Stimulated activated naive B cell treated with anti-CD40 and anti-IgM and Interleukin-4, amounts not matched to agents 10 μg/mL and 1 μg/mL and 100 μg/mL, for 72 hours (primary cell): ENCODE measurements at regions not wholly inside any gene's neighbourhood (a gene's known extent, or its start where the extent isn't known, plus 50 kb on each side); places are given as distances from the start of the nearest gene placed in this dataset.

ENCODE experiments used
- ATAC-seq, 2 donors: fragments of 150-1000 bp; cut with Tn5 transposase; replicated peaks; 2 replicates each; pipeline ENCODE4 v1.10.0; 2021; ENCODE audit warnings: moderate library complexity in 1 of 2
- DNase-seq: peaks from one replicate; pipeline ENCODE4 v3.0.0; 2021
- H3K27ac Mint-ChIP-seq: one replicate; pipeline ENCODE4 v1.8.0; 2022; ENCODE audit warnings: mild to moderate bottlenecking, mixed read lengths
- H3K27me3 Mint-ChIP-seq, 2 donors: one replicate each; pipeline ENCODE4 v1.8.0; 2022; ENCODE audit warnings: mixed read lengths in 2 of 2
- H3K36me3 Mint-ChIP-seq, 2 donors: one replicate each; pipeline ENCODE4 v1.8.0; 2022; ENCODE audit warnings: mixed read lengths in 2 of 2, mild to moderate bottlenecking in 1 of 2
- H3K4me1 Mint-ChIP-seq, 2 donors: one replicate each; pipeline ENCODE4 v1.8.0; 2022; ENCODE audit warnings: mixed read lengths in 2 of 2, mild to moderate bottlenecking in 1 of 2
- H3K4me3 Mint-ChIP-seq, 2 donors: one replicate each; pipeline ENCODE4 v1.8.0; 2022; ENCODE audit warnings: mild to moderate bottlenecking in 2 of 2, mixed read lengths in 2 of 2, moderate library complexity in 1 of 2
- H3K9me3 Mint-ChIP-seq, 2 donors: one replicate each; pipeline ENCODE4 v1.8.0; 2022; ENCODE audit warnings: mixed read lengths in 2 of 2, mild to moderate bottlenecking in 1 of 2

GRCh38 chr5:99686538-99686937 lies 757.7 kb upstream of the CHD1 start:
- Mint-ChIP-seq H3K27me3 (no peaks in the 10 kb centered on the region), H3K4me1 (no peaks in the 10 kb centered on the region), H3K36me3 (no peaks in the 10 kb centered on the region), H3K27ac (no peak overlapping the region), H3K9me3 (peaks cover 0 to 2% of the 10 kb centered on the region in 2 donors), H3K4me3 (no peak overlapping the region)
- ATAC-seq = no peak
- DNase-seq = no peak

DNA sequence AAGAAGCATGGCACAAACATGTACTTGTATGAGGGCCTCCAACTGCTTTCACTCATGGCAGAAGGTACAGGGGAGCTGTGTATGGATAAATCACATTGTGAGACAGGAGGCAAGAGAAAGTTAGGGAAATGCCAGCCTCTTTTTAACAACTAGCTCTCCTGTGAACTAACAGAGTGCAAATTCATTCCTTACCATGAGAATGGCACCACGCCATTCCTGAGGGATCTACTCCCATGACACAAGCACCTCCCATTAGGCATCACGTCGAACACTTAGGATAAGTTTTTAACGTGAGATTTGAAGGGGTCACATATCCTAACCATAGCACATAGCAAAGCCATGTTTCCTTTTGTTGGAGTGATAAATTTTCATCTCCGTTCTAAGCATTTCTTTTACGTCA lies 747.2 kb upstream of the CHD1 start:
- H3K36me3 Mint-ChIP-seq = no peaks in the 10 kb centered on the region
- DNase-seq = no peak
- no peak overlapping the region for H3K27ac Mint-ChIP-seq
- H3K9me3 Mint-ChIP-seq = no peaks in the 10 kb centered on the region
- no peak for ATAC-seq
- H3K4me3 Mint-ChIP-seq = no peak overlapping the region
- no peaks in the 10 kb centered on the region for H3K4me1 Mint-ChIP-seq
- no peaks in the 10 kb centered on the region for H3K27me3 Mint-ChIP-seq

GRCh38 chr5:99674101-99674500 lies 745.3 kb upstream of the CHD1 start:
- no peaks in the 10 kb centered on the region for H3K36me3 Mint-ChIP-seq
- no peaks in the 10 kb centered on the region for H3K4me1 Mint-ChIP-seq
- no peaks in the 10 kb centered on the region for H3K27me3 Mint-ChIP-seq
- H3K4me3 Mint-ChIP-seq = no peak overlapping the region
- ATAC-seq (no peak), DNase-seq (no peak)
- H3K27ac Mint-ChIP-seq = no peak overlapping the region
- no peaks in the 10 kb centered on the region for H3K9me3 Mint-ChIP-seq

- H3K27me3 Mint-ChIP-seq = no peaks in the 10 kb centered on the region
- DNase-seq (no peak), ATAC-seq (no peak)
- H3K27ac Mint-ChIP-seq = no peak overlapping the region
- no peak overlapping the region for H3K4me3 Mint-ChIP-seq
- H3K36me3 Mint-ChIP-seq = no peaks in the 10 kb centered on the region
- H3K9me3 Mint-ChIP-seq = peaks cover 0 to 2% of the 10 kb centered on the region in 2 donors
- H3K4me1 Mint-ChIP-seq = no peaks in the 10 kb centered on the region
Measured at GRCh38 chr5:99664972-99665371, 736.2 kb upstream of the CHD1 start.

GRCh38 chr5:99651298-99651697 lies 722.5 kb upstream of the CHD1 start:
- H3K4me1 Mint-ChIP-seq = no peaks in the 10 kb centered on the region
- H3K27ac Mint-ChIP-seq = no peak overlapping the region
- no peak for ATAC-seq
- DNase-seq = no peak
- no peak overlapping the region for H3K4me3 Mint-ChIP-seq
- H3K9me3 Mint-ChIP-seq = no peaks in the 10 kb centered on the region
- H3K36me3 Mint-ChIP-seq = no peaks in the 10 kb centered on the region
- no peaks in the 10 kb centered on the region for H3K27me3 Mint-ChIP-seq

DNA sequence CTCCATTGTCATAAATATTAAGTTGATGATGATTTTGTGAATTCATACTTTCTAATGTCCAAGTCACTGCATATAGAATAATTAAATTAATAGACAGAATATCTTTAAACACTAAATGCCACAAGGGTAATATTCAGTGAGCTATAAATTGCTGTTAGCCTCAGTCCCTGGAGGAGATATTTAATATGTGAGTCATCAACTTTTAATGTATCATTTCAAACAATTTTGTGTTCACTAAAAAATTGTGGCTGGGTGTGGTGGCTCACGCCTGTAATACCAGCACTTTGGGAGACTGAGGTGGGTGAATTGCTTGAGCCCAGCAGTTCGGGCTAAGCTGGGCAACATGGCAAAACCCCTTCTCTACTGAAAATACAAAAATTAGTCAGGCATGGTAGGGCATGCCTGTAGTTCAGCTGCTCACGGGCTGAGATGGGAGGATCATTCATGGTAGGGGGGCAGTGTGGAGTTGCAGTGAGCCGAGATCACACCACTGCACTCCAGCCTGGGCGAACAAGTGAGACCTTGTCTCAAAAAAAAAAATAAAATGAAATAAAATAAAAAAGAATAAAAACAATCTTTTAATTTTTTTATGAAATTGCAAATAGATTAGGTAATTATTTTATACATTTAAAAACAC lies 717.3 kb upstream of the CHD1 start:
- no peaks in the 10 kb centered on the region for H3K27me3 Mint-ChIP-seq
- no peaks in the 10 kb centered on the region for H3K36me3 Mint-ChIP-seq
- peaks cover 0 to 1% of the 10 kb centered on the region in 2 donors for H3K9me3 Mint-ChIP-seq
- ATAC-seq = no peak
- H3K4me3 Mint-ChIP-seq = no peak overlapping the region
- no peak for DNase-seq
- H3K27ac Mint-ChIP-seq = no peak overlapping the region
- H3K4me1 Mint-ChIP-seq = no peaks in the 10 kb centered on the region

DNA sequence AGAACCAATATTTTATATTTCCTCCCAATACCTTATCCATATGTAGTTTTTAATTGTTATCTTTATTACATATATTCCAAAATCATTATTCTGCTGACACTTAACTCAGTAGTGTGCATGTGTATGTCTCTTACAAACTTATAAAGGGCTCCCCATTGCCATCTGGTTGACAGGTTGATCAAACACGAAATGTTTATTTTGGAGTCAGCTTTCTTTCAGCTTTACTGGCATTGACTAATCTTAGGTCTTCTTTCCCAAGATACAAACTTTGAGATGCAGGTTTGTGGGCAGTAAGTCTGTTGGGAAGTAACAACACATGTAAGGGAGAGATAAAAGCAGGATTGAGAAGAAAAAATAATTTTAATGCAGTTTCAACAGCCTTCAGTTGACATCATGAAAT lies 716.0 kb upstream of the CHD1 start:
- H3K36me3 Mint-ChIP-seq = no peaks in the 10 kb centered on the region
- ATAC-seq (no peak), DNase-seq (no peak)
- H3K27me3 Mint-ChIP-seq = no peaks in the 10 kb centered on the region
- H3K9me3 Mint-ChIP-seq = peaks cover 0 to 1% of the 10 kb centered on the region in 2 donors
- no peaks in the 10 kb centered on the region for H3K4me1 Mint-ChIP-seq
- H3K27ac Mint-ChIP-seq = no peak overlapping the region
- H3K4me3 Mint-ChIP-seq = no peak overlapping the region

GRCh38 chr5:99640646-99641045 lies 711.8 kb upstream of the CHD1 start:
- H3K36me3 Mint-ChIP-seq = no peaks in the 10 kb centered on the region
- no peaks in the 10 kb centered on the region for H3K4me1 Mint-ChIP-seq
- H3K9me3 Mint-ChIP-seq = peaks cover 0 to 1% of the 10 kb centered on the region in 2 donors
- H3K27ac Mint-ChIP-seq = no peak overlapping the region
- ATAC-seq = no peak
- no peak overlapping the region for H3K4me3 Mint-ChIP-seq
- DNase-seq = no peak
- H3K27me3 Mint-ChIP-seq = no peaks in the 10 kb centered on the region

- H3K9me3 Mint-ChIP-seq = peaks cover 0 to 1% of the 10 kb centered on the region in 2 donors
Measured at GRCh38 chr5:99639905-99640304, 711.1 kb upstream of the CHD1 start.

GRCh38 chr5:99636663-99637062 lies 707.9 kb upstream of the CHD1 start:
- ATAC-seq = no peak
- no peaks in the 10 kb centered on the region for H3K4me1 Mint-ChIP-seq
- H3K27ac Mint-ChIP-seq = no peak overlapping the region

More at GRCh38 chr5:99639905-99640304, 711.1 kb upstream of the CHD1 start:
- Mint-ChIP-seq H3K27me3 (no peaks in the 10 kb centered on the region), H3K27ac (no peak overlapping the region), H3K36me3 (no peaks in the 10 kb centered on the region), H3K4me1 (no peaks in the 10 kb centered on the region), H3K4me3 (no peak overlapping the region)
- DNase-seq (no peak), ATAC-seq (no peak)

GRCh38 chr5:99621772-99622681 lies 693.2 kb upstream of the CHD1 start:
- Mint-ChIP-seq H3K4me1 (no peaks in the 10 kb centered on the region), H3K27me3 (no peaks in the 10 kb centered on the region), H3K36me3 (no peaks in the 10 kb centered on the region), H3K4me3 (no peak overlapping the region), H3K9me3 (peaks cover 0 to 5% of the 10 kb centered on the region in 2 donors), H3K27ac (no peak overlapping the region)
- no peak for DNase-seq
- no peak for ATAC-seq

More at GRCh38 chr5:99636663-99637062, 707.9 kb upstream of the CHD1 start:
- H3K4me3 Mint-ChIP-seq = no peak overlapping the region
- no peak for DNase-seq
- H3K9me3 Mint-ChIP-seq = peaks cover 0 to 1% of the 10 kb centered on the region in 2 donors
- no peaks in the 10 kb centered on the region for H3K27me3 Mint-ChIP-seq
- H3K36me3 Mint-ChIP-seq = no peaks in the 10 kb centered on the region

- no peak overlapping the region for H3K27ac Mint-ChIP-seq
- H3K4me1 Mint-ChIP-seq = no peaks in the 10 kb centered on the region
Measured at GRCh38 chr5:99617335-99617734, 688.5 kb upstream of the CHD1 start.

GRCh38 chr5:99614888-99615287 lies 686.1 kb upstream of the CHD1 start:
- Mint-ChIP-seq H3K36me3 (no peaks in the 10 kb centered on the region), H3K9me3 (no peaks in the 10 kb centered on the region), H3K27me3 (no peaks in the 10 kb centered on the region), H3K27ac (no peak overlapping the region), H3K4me1 (no peaks in the 10 kb centered on the region), H3K4me3 (no peak overlapping the region)
- ATAC-seq = no peak
- DNase-seq = no peak

More at GRCh38 chr5:99617335-99617734, 688.5 kb upstream of the CHD1 start:
- Mint-ChIP-seq H3K9me3 (no peaks in the 10 kb centered on the region), H3K4me3 (no peak overlapping the region), H3K36me3 (no peaks in the 10 kb centered on the region), H3K27me3 (no peaks in the 10 kb centered on the region)
- ATAC-seq (no peak), DNase-seq (no peak)

GRCh38 chr5:99607124-99607523 lies 678.3 kb upstream of the CHD1 start:
- Mint-ChIP-seq H3K4me1 (no peaks in the 10 kb centered on the region), H3K27me3 (no peaks in the 10 kb centered on the region), H3K36me3 (no peaks in the 10 kb centered on the region), H3K4me3 (no peak overlapping the region), H3K27ac (no peak overlapping the region), H3K9me3 (no peaks in the 10 kb centered on the region)
- no peak for ATAC-seq
- DNase-seq = no peak

DNA sequence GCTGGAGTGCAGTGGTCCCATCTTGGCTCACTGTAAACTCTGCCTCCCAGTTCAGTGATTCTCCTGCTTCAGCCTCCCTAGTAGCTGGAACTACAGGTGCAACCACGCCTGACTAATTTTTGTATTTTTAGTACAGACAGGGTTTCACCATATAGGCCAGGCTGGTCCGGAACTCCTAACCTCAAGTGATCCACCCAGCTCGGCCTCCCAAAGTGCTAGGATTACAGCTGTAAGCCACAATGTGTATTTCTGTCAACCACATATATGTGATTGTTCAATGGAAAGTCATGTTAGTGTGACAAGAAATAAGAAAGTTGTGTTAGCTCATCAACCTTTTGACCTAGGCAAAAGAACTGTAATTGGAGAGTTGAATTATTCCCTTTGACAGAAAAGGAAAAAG lies 677.1 kb upstream of the CHD1 start:
- no peaks in the 10 kb centered on the region for H3K4me1 Mint-ChIP-seq
- H3K27me3 Mint-ChIP-seq = no peaks in the 10 kb centered on the region
- no peak overlapping the region for H3K27ac Mint-ChIP-seq
- H3K9me3 Mint-ChIP-seq = no peaks in the 10 kb centered on the region
- no peak for DNase-seq
- no peaks in the 10 kb centered on the region for H3K36me3 Mint-ChIP-seq
- ATAC-seq = no peak
- no peak overlapping the region for H3K4me3 Mint-ChIP-seq
